HL-60 (cell line): ENCODE measurements at regions not wholly inside any gene's neighbourhood (a gene's known extent, or its start where the extent isn't known, plus 50 kb on each side); places are given as distances from the start of the nearest gene placed in this dataset.

Experiments
- DNase-seq, 2 experiments: peaks; one replicate each; pipeline ENCODE4 v3.0.0-alpha.2; 2010 to 2020; ENCODE audit warnings: low read depth in 1 of 2, low spot score in 1 of 2
- H3K27ac ChIP-seq: fragments of 250-450 bp; sonication (Bioruptor Pico); replicated peaks from 2 replicates; pipeline ENCODE4 v1.5.1; 2020; ENCODE audit warnings: mild to moderate bottlenecking, moderate library complexity
- H3K27me3 ChIP-seq: fragments of 250-450 bp; sonication (Bioruptor Pico); 2 replicates; pipeline ENCODE4 v1.5.1; 2021; ENCODE audit warnings: mild to moderate bottlenecking, moderate library complexity; ENCODE audit not compliant: insufficient read depth, poor library complexity, severe bottlenecking
- H3K4me3 ChIP-seq: replicated peaks from 2 replicates; pipeline ENCODE4 v1.5.1; 2011; ENCODE audit warnings: mild to moderate bottlenecking, control low read depth, low read length; ENCODE audit not compliant: insufficient read depth
- GABPA ChIP-seq: IDR thresholded peaks from 2 replicates; pipeline ENCODE4 v1.6.1; 2012; ENCODE audit warnings: low read depth
- POLR2AphosphoS5 ChIP-seq: IDR thresholded peaks from 2 replicates; pipeline ENCODE4 v1.6.1; 2012; ENCODE audit warnings: low read depth
- SPI1 ChIP-seq: IDR thresholded peaks from 2 replicates; pipeline ENCODE4 v1.6.1; 2012; ENCODE audit warnings: low read depth, mild to moderate bottlenecking, borderline replicate concordance
- TF ChIP-seq, protein P1 (sequence below): IDR thresholded peaks from one replicate; pipeline ENCODE4 v1.5.1; 2011; ENCODE audit warnings: low read length, control low read depth, inconsistent platforms; ENCODE audit not compliant: insufficient read depth
- TF ChIP-seq, protein P2 (sequence below): IDR thresholded peaks from 2 replicates; pipeline ENCODE4 v1.6.1; 2012; ENCODE audit warnings: low read depth; ENCODE audit not compliant: insufficient replicate concordance

DNA sequence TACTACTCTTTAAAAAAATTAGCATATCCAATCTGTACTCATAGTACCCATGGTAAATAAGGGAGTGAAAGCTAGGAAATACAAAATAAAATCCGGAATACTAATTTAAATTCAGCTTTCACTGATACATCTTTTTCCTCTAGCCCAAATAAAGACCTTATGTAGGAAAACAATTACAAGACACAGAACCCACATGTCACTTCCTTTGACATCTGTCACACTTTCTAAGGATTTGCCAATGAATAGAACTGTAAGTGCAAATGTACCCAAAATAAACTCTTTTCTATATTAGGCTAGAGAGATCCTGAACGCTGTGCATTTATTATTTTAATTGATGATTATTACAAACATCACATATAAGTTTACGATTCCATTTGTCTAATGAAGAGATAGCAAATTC, 393.0 kb downstream of the LRRIQ3 start:
- no peak for DNase-seq
- Histone ChIP-seq H3K27me3 (no peaks in the 10 kb centered on the region), H3K27ac (no peak overlapping the region), H3K4me3 (no peak overlapping the region)
- TF ChIP-seq SPI1 (no peak), POLR2AphosphoS5 (no peak), GABPA (no peak)
- TF ChIP-seq, protein P1, sequence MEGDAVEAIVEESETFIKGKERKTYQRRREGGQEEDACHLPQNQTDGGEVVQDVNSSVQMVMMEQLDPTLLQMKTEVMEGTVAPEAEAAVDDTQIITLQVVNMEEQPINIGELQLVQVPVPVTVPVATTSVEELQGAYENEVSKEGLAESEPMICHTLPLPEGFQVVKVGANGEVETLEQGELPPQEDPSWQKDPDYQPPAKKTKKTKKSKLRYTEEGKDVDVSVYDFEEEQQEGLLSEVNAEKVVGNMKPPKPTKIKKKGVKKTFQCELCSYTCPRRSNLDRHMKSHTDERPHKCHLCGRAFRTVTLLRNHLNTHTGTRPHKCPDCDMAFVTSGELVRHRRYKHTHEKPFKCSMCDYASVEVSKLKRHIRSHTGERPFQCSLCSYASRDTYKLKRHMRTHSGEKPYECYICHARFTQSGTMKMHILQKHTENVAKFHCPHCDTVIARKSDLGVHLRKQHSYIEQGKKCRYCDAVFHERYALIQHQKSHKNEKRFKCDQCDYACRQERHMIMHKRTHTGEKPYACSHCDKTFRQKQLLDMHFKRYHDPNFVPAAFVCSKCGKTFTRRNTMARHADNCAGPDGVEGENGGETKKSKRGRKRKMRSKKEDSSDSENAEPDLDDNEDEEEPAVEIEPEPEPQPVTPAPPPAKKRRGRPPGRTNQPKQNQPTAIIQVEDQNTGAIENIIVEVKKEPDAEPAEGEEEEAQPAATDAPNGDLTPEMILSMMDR: no peak
- TF ChIP-seq, protein P2, sequence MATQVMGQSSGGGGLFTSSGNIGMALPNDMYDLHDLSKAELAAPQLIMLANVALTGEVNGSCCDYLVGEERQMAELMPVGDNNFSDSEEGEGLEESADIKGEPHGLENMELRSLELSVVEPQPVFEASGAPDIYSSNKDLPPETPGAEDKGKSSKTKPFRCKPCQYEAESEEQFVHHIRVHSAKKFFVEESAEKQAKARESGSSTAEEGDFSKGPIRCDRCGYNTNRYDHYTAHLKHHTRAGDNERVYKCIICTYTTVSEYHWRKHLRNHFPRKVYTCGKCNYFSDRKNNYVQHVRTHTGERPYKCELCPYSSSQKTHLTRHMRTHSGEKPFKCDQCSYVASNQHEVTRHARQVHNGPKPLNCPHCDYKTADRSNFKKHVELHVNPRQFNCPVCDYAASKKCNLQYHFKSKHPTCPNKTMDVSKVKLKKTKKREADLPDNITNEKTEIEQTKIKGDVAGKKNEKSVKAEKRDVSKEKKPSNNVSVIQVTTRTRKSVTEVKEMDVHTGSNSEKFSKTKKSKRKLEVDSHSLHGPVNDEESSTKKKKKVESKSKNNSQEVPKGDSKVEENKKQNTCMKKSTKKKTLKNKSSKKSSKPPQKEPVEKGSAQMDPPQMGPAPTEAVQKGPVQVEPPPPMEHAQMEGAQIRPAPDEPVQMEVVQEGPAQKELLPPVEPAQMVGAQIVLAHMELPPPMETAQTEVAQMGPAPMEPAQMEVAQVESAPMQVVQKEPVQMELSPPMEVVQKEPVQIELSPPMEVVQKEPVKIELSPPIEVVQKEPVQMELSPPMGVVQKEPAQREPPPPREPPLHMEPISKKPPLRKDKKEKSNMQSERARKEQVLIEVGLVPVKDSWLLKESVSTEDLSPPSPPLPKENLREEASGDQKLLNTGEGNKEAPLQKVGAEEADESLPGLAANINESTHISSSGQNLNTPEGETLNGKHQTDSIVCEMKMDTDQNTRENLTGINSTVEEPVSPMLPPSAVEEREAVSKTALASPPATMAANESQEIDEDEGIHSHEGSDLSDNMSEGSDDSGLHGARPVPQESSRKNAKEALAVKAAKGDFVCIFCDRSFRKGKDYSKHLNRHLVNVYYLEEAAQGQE: no peak

DNA sequence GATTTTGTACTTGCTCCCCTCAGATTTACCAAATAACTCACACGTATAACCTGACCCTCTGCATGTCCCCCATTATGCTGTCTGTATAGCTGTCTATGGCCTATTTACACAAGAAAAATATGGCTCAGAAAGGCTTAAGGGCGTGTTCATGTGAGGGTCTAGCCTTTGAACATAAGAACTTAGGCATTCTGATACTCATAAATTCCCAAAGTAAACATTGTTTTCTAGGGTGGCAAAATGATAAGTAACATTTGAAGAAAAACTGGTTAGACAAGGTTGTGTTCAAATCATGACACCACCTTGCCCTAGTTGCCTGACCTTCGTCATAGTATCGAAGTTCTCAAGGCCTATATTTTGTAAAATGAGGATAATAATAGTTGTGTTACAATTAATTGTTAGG, 394.6 kb downstream of the LRRIQ3 start:
- TF ChIP-seq, protein P2: no peak
- TF ChIP-seq GABPA (no peak), POLR2AphosphoS5 (no peak), SPI1 (no peak)
- TF ChIP-seq, protein P1: no peak
- DNase-seq: no peak
- H3K27ac ChIP-seq: no peak overlapping the region
- no peaks in the 10 kb centered on the region for H3K27me3 ChIP-seq
- no peak overlapping the region for H3K4me3 ChIP-seq

DNA sequence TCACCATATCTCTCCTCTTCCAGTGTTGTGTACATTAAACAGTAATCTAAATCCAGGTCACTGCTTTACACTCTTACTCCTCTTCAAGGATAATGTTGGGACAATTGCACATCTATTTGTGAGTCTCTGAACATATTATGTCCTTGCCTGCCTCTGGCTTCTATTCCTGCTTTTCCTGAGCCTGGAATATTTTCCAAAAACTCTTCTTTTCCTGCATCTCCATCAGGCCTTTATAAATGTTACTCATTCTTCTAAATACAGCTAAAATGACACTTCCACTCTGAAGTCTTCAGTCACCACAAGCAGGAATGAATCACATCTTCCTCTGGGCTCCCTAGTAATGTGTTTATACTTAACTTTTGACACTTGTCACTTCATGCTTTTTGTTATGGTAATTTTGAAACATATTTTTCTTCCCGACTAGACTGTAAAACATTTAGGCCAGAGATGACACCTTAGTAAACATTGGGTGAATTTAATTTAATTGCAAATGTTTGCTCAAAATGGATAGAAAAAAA, 396.0 kb downstream of the LRRIQ3 start:
- Histone ChIP-seq H3K4me3 (no peak overlapping the region), H3K27ac (no peak overlapping the region), H3K27me3 (no peaks in the 10 kb centered on the region)
- no peak for DNase-seq
- no peak for TF ChIP-seq SPI1
- no peak for TF ChIP-seq POLR2AphosphoS5
- TF ChIP-seq, protein P1: no peak
- TF ChIP-seq, protein P2: no peak
- TF ChIP-seq GABPA: no peak
